ENCODE measurements at regions not wholly inside any gene's neighbourhood (a gene's known extent, or its start where the extent isn't known, plus 50 kb on each side); places are given as distances from the start of the nearest gene placed in this dataset.
A peak's percentile ranks its signal among the peaks of the same experiment; 100 is the strongest.

GRCh38 chr12:88805286-88805685 is 225.0 kb upstream of the KITLG start:
- H3K4me3 ChIP-seq (ENCODE audit: control insufficient read depth, low read depth, low read length): no peak overlapping the region
- DNase-seq (ENCODE audit: low read depth): peak; percentile 82
- TF ChIP-seq CTCF (conservative IDR thresholded peaks at IDR 0.05; ENCODE audit: control insufficient read depth, insufficient read depth, low read depth, low read length): no peak

GRCh38 chr12:88802096-88802706 is 221.9 kb upstream of the KITLG start:
- no peak for DNase-seq (ENCODE audit: low read depth)
- TF ChIP-seq CTCF (conservative IDR thresholded peaks at IDR 0.05; ENCODE audit: control insufficient read depth, insufficient read depth, low read depth, low read length): no peak
- no peak overlapping the region for H3K4me3 ChIP-seq (ENCODE audit: control insufficient read depth, low read depth, low read length)

GRCh38 chr12:88801227-88802095 is 221.2 kb upstream of the KITLG start:
- DNase-seq (ENCODE audit: low read depth): no peak
- no peak for TF ChIP-seq CTCF (conservative IDR thresholded peaks at IDR 0.05; ENCODE audit: control insufficient read depth, insufficient read depth, low read depth, low read length)
- no peak overlapping the region for H3K4me3 ChIP-seq (ENCODE audit: control insufficient read depth, low read depth, low read length)

- H3K4me3 ChIP-seq (ENCODE audit: control insufficient read depth, low read depth, low read length): no peak overlapping the region
- peak; percentile 60 for DNase-seq (ENCODE audit: low read depth)
- TF ChIP-seq CTCF (conservative IDR thresholded peaks at IDR 0.05; ENCODE audit: control insufficient read depth, insufficient read depth, low read depth, low read length): no peak
Observed at GRCh38 chr12:88793096-88793495, 212.8 kb upstream of the KITLG start.

GRCh38 chr12:88790231-88790630 is 210.0 kb upstream of the KITLG start:
- DNase-seq (ENCODE audit: low read depth): no peak
- no peak overlapping the region for H3K4me3 ChIP-seq (ENCODE audit: control insufficient read depth, low read depth, low read length)
- TF ChIP-seq CTCF (conservative IDR thresholded peaks at IDR 0.05; ENCODE audit: control insufficient read depth, insufficient read depth, low read depth, low read length): no peak

GRCh38 chr12:88784166-88784565 is 203.9 kb upstream of the KITLG start:
- no peak overlapping the region for H3K4me3 ChIP-seq (ENCODE audit: control insufficient read depth, low read depth, low read length)
- DNase-seq (ENCODE audit: low read depth): no peak
- TF ChIP-seq CTCF (conservative IDR thresholded peaks at IDR 0.05; ENCODE audit: control insufficient read depth, insufficient read depth, low read depth, low read length): no peak

All from fibroblast of mammary gland (primary cell).